LNCAP (cell line): ENCODE measurements at regions not wholly inside any gene's neighbourhood (a gene's known extent, or its start where the extent isn't known, plus 50 kb on each side); places are given as distances from the start of the nearest gene placed in this dataset.

Experiments
- TF ChIP-seq, protein P1 (sequence below): fragments of 450-650 bp; IDR thresholded peaks from 2 replicates; pipeline ENCODE4 v1.5.1; 2017; ENCODE audit warnings: mild to moderate bottlenecking

DNA sequence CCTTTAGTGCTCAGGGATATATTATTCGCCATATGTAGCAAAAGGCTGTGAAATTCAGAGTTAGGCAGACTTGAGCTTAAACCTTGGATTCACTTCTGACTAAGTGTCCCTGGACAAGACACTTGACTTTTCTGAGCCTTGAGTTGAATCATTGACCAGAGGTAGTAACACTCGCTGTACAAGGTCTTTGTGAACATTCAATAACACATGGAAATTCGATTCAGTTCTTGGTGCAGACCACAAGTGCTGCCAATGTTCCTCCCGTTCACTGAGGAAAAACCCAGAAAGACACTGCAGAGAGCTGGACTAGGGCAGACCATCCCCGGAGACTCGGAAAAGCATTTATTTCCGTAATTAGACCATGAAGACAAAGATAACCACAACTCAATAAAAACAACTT lies 901.4 kb downstream of the AACS start:
- TF ChIP-seq, protein P1, sequence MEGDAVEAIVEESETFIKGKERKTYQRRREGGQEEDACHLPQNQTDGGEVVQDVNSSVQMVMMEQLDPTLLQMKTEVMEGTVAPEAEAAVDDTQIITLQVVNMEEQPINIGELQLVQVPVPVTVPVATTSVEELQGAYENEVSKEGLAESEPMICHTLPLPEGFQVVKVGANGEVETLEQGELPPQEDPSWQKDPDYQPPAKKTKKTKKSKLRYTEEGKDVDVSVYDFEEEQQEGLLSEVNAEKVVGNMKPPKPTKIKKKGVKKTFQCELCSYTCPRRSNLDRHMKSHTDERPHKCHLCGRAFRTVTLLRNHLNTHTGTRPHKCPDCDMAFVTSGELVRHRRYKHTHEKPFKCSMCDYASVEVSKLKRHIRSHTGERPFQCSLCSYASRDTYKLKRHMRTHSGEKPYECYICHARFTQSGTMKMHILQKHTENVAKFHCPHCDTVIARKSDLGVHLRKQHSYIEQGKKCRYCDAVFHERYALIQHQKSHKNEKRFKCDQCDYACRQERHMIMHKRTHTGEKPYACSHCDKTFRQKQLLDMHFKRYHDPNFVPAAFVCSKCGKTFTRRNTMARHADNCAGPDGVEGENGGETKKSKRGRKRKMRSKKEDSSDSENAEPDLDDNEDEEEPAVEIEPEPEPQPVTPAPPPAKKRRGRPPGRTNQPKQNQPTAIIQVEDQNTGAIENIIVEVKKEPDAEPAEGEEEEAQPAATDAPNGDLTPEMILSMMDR, result no peak

GRCh38 chr12:125968413-125968812 lies 903.2 kb downstream of the AACS start:
- TF ChIP-seq, protein P1, result no peak

DNA sequence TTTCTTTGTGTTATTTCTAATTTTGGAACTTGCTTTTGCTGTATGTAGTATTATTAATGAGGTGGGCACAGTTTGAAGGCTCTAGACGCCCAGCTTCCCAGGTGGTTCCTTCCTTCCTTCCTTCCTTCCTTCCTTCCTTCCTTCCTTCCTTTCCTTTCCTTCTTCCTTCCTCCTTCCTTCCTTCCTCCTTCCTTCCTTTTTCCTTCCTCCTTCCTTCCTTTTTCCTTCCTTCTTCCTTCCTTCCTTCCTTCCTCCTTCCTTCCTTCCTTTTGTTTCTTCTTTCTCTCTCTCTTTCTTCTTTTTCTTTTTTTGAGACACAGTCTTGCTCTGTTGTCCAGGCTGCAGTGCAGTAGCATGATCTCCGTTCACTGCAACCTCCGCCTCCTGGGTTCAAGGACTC lies 906.7 kb downstream of the AACS start:
- TF ChIP-seq, protein P1, result no peak

DNA sequence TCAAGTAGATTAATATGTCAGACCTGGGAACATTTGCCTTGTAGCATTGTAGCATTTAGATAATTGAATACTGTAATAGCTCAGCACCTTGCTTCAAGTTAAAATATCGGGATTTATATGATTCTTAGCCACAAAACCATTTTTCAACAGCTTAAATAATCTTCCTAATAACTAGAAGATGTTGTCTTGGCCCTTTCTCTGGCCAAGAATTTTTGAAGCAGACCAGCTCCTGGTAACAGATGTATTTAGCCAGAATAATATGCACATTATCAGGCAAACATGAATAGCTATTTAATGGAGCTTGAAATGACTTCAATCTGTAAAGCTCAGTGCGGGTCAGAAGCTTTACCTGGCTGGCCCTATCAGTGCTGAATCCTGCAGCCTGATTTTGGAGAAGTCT lies 913.1 kb downstream of the AACS start:
- TF ChIP-seq, protein P1, result no peak

- TF ChIP-seq, protein P1, result no peak
These were observed 916.5 kb downstream of the AACS start for GRCh38 chr12:125981610-125982253.

DNA sequence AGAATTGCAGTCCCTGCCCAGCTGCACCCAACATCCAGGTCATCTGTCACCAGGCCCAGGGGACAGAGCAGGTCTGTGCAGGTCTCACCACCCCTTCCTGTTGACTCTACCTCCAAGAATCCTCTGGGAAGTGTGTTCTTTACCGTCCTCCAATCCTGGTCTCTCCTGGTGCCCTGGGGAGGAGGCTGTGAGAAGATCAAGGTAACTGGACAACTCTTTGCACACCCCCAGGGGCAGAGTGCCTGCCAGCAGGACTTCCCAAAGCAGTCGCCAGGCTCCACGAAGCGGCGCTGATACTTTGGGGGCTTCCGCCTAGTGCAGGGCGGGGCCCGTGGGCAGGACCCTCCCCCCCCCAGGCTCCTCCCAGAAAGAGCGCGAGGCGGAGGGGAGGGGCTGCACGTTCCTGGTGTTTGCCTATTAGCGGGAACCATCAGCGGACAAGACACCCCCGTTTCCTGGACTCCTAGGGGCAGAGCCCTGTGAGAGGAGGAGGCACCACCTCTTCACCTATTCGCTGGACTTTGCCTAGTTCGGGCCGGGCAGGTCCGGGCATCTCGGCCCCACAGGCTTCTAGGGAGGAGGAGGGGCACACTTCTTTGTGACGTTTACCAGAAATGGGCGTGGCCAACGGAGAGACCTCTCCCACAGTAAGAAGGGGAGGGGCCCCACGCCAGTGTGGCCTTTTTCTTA lies 918.0 kb downstream of the AACS start:
- TF ChIP-seq, protein P1, result no peak

- TF ChIP-seq, protein P1, result no peak
These were observed 918.7 kb downstream of the AACS start for GRCh38 chr12:125983784-125984500.
